SK-N-SH (cell line): ENCODE measurements at regions not wholly inside any gene's neighbourhood (a gene's known extent, or its start where the extent isn't known, plus 50 kb on each side); places are given as distances from the start of the nearest gene placed in this dataset.

Experiments
- NRF1 ChIP-seq: IDR thresholded peaks from 2 replicates; pipeline ENCODE4 v1.6.1; 2012; ENCODE audit warnings: low read depth, mild to moderate bottlenecking, low read length
- POLR2AphosphoS5 ChIP-seq: IDR thresholded peaks from 2 replicates; pipeline ENCODE4 v1.6.1; 2012; ENCODE audit warnings: low read depth, low read length
- RAD21 ChIP-seq: IDR thresholded peaks from 2 replicates; pipeline ENCODE4 v1.6.1; 2012; ENCODE audit warnings: mild to moderate bottlenecking, low read length
- RFX5 ChIP-seq: IDR thresholded peaks from 2 replicates; pipeline ENCODE4 v1.6.1; 2012; ENCODE audit warnings: mild to moderate bottlenecking, improper control_type of control experiment, low read length
- RXRA ChIP-seq: IDR thresholded peaks from 2 replicates; pipeline ENCODE4 v1.4.0; 2012; ENCODE audit warnings: low read depth, mild to moderate bottlenecking, borderline replicate concordance
- SIN3A ChIP-seq: IDR thresholded peaks from 2 replicates; pipeline ENCODE4 v1.6.1; 2012; ENCODE audit warnings: low read depth, mild to moderate bottlenecking, low read length, moderate library complexity, borderline replicate concordance
- TF ChIP-seq, protein P1 (sequence below): IDR thresholded peaks from 2 replicates; pipeline ENCODE4 v1.4.0; 2012; ENCODE audit warnings: low read depth
- TF ChIP-seq, protein P2 (sequence below): fragments of 200-600 bp; sonication (generic); IDR thresholded peaks from 2 replicates; pipeline ENCODE4 v1.6.1; 2017; ENCODE audit warnings: antibody characterized with exemption, mild to moderate bottlenecking, moderate library complexity

DNA sequence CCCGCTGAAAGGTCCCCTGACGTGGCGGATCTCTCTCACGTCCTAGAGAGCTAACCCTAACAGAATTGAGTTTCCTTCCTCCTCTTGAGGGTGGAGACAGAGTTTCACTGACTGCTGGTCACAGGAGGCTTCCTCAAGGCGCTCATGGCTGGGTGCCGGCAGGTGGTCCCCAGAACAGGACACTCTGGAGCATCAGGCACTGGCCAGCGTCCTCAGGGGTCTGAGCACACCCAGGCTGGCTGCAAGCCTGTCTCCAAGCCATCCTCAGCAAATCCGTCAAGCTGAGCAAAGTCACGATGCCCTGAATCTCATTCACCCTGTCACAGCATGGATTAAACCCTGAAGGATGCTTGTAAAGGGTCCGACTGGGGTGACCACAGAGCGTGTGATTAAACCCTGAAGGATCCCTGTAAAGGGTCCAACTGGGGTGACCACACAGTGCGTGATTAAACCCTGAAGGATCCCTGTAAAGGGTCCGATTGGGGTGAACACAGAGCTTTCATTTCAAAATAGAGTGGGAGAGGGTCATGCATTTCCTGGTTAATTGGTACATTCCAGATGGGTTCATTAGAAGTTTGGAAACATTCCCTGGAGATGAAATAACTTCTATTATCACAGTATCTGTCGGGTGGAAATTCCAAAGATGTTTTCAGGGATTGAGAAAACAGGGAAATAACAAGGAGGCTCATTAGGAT is 473.0 kb downstream of the BRD1 start:
- TF ChIP-seq, protein P1, sequence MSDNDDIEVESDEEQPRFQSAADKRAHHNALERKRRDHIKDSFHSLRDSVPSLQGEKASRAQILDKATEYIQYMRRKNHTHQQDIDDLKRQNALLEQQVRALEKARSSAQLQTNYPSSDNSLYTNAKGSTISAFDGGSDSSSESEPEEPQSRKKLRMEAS, result no peak
- no peak for TF ChIP-seq RAD21
- TF ChIP-seq, protein P2, sequence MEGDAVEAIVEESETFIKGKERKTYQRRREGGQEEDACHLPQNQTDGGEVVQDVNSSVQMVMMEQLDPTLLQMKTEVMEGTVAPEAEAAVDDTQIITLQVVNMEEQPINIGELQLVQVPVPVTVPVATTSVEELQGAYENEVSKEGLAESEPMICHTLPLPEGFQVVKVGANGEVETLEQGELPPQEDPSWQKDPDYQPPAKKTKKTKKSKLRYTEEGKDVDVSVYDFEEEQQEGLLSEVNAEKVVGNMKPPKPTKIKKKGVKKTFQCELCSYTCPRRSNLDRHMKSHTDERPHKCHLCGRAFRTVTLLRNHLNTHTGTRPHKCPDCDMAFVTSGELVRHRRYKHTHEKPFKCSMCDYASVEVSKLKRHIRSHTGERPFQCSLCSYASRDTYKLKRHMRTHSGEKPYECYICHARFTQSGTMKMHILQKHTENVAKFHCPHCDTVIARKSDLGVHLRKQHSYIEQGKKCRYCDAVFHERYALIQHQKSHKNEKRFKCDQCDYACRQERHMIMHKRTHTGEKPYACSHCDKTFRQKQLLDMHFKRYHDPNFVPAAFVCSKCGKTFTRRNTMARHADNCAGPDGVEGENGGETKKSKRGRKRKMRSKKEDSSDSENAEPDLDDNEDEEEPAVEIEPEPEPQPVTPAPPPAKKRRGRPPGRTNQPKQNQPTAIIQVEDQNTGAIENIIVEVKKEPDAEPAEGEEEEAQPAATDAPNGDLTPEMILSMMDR, result no peak
- TF ChIP-seq NRF1, result no peak
- no peak for TF ChIP-seq POLR2AphosphoS5
- TF ChIP-seq RFX5, result no peak
- TF ChIP-seq SIN3A, result no peak
- TF ChIP-seq RXRA, result no peak
